Smooth muscle cell (in vitro differentiated cells): ENCODE measurements at regions not wholly inside any gene's neighbourhood (a gene's known extent, or its start where the extent isn't known, plus 50 kb on each side); places are given as distances from the start of the nearest gene placed in this dataset.

Experiments
- DNase-seq: peaks from one replicate; lab custom pipeline; 2025; ENCODE audit not compliant: unreplicated experiment; lab: John Stamatoyannopoulos, UW
- H2AFZ ChIP-seq: fragments of 200-600 bp; sonication (generic); 2 replicates; pipeline ENCODE4 v1.6.0; 2016; ENCODE audit warnings: antibody characterized with exemption, low read depth, mild to moderate bottlenecking
- H3F3A ChIP-seq: fragments of 200-600 bp; sonication (generic); 2 replicates; pipeline ENCODE4 v1.6.0; 2017; ENCODE audit warnings: antibody characterized with exemption, low read depth
- H3K27ac ChIP-seq: fragments of 200-600 bp; sonication (generic); 2 replicates; pipeline ENCODE4 v1.5.1; 2016; ENCODE audit warnings: low read depth, mild to moderate bottlenecking
- H3K27me3 ChIP-seq: fragments of 200-600 bp; sonication (generic); 2 replicates; pipeline ENCODE4 v1.6.1; 2016; ENCODE audit warnings: low read depth, mild to moderate bottlenecking
- H3K36me3 ChIP-seq: fragments of 200-600 bp; sonication (generic); 2 replicates; pipeline ENCODE4 v1.5.1; 2016; ENCODE audit warnings: low read depth
- H3K4me1 ChIP-seq: fragments of 200-600 bp; sonication (generic); 2 replicates; pipeline ENCODE4 v1.5.1; 2016; ENCODE audit warnings: low read depth
- H3K4me2 ChIP-seq: fragments of 200-600 bp; sonication (generic); 2 replicates; pipeline ENCODE4 v1.6.0; 2016; ENCODE audit warnings: mild to moderate bottlenecking
- H3K4me3 ChIP-seq: fragments of 200-600 bp; sonication (generic); 2 replicates; pipeline ENCODE4 v1.5.1; 2016; ENCODE audit warnings: mild to moderate bottlenecking
- H3K79me2 ChIP-seq: fragments of 200-600 bp; sonication (generic); 2 replicates; pipeline ENCODE4 v1.6.0; 2016; ENCODE audit warnings: low read depth, mild to moderate bottlenecking
- H3K9ac ChIP-seq: fragments of 200-600 bp; sonication (generic); 2 replicates; pipeline ENCODE4 v1.6.0; 2016; ENCODE audit warnings: low read depth
- H3K9me3 ChIP-seq: fragments of 200-600 bp; sonication (generic); replicated peaks from 2 replicates; pipeline ENCODE4 v1.5.1; 2016; ENCODE audit warnings: low read depth
- H4K20me1 ChIP-seq: fragments of 200-600 bp; sonication (generic); 2 replicates; pipeline ENCODE4 v1.6.0; 2016; ENCODE audit warnings: low read depth
- WGBS: methylation state at CpG from one replicate; pipeline ENCODE4 v1.1.7; 2016; ENCODE audit warnings: low lambda C conversion rate; 5-methylcytosine and 5-hydroxymethylcytosine counted together
- TF ChIP-seq, protein P1 (sequence below): fragments of 200-600 bp; sonication (generic); IDR thresholded peaks from 2 replicates; pipeline ENCODE4 v1.5.1; 2017; ENCODE audit warnings: borderline replicate concordance, mild to moderate bottlenecking, antibody characterized with exemption; ENCODE audit not compliant: insufficient read depth, poor library complexity, severe bottlenecking

DNA sequence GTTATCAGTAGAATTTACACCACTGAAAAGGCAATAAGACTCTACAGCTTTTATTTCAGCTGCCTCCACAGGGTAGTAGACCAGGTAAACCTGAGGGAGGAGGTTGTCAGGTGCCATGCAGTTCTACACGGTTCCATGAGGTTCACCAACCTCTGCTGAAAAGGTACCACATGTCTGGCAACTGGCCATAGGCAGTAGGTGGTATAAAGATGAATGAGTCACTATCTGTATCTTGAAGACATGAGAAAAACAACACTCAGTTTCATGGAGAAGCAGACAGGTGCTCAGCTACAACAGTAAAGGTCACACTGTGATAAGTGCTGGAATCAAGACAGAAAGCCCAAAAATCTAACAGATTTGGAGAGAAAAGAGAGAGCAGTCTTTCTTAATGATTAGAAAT lies 145.4 kb downstream of the PTGER3 start:
- no peak for DNase-seq
- no peak overlapping the region for H3K4me3 ChIP-seq
- TF ChIP-seq, protein P1, sequence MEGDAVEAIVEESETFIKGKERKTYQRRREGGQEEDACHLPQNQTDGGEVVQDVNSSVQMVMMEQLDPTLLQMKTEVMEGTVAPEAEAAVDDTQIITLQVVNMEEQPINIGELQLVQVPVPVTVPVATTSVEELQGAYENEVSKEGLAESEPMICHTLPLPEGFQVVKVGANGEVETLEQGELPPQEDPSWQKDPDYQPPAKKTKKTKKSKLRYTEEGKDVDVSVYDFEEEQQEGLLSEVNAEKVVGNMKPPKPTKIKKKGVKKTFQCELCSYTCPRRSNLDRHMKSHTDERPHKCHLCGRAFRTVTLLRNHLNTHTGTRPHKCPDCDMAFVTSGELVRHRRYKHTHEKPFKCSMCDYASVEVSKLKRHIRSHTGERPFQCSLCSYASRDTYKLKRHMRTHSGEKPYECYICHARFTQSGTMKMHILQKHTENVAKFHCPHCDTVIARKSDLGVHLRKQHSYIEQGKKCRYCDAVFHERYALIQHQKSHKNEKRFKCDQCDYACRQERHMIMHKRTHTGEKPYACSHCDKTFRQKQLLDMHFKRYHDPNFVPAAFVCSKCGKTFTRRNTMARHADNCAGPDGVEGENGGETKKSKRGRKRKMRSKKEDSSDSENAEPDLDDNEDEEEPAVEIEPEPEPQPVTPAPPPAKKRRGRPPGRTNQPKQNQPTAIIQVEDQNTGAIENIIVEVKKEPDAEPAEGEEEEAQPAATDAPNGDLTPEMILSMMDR, result no peak
- WGBS, result 81% methylated on average over 1 of the region's 1 CpG
- no peaks in the 10 kb centered on the region for H3K4me1 ChIP-seq
- no peak overlapping the region for H2AFZ ChIP-seq
- H3K9me3 ChIP-seq, result no peaks in the 10 kb centered on the region
- H3K36me3 ChIP-seq, result no peaks in the 10 kb centered on the region
- no peak overlapping the region for H3K27ac ChIP-seq
- H4K20me1 ChIP-seq, result no peaks in the 10 kb centered on the region
- no peak overlapping the region for H3K4me2 ChIP-seq
- H3K79me2 ChIP-seq, result no peaks in the 10 kb centered on the region
- H3F3A ChIP-seq, result no peaks in the 10 kb centered on the region
- H3K27me3 ChIP-seq, result no peaks in the 10 kb centered on the region
- no peak overlapping the region for H3K9ac ChIP-seq

DNA sequence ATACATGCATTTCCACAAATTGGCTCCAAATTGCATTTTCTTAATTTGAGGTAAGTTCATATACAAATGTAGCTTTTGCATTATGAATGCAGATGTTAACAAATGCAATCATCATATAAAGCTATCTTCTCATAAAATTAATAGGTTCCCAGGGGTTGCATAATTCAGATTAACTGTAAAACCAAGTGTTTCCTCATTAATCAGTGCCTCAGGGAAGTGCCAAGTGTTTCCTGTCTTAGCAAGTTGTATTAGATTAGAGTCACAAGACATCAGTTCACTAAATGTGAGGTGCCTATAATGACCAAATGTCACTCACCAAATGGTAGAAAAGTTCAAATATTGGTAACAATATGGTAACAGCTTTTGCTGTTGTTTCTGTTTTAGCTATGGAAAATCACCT lies 140.8 kb downstream of the PTGER3 start:
- Histone ChIP-seq H3K9ac (no peak overlapping the region), H3K36me3 (no peaks in the 10 kb centered on the region), H3K4me2 (no peak overlapping the region), H4K20me1 (no peaks in the 10 kb centered on the region), H3K9me3 (no peaks in the 10 kb centered on the region), H3F3A (no peaks in the 10 kb centered on the region), H3K27me3 (no peaks in the 10 kb centered on the region), H3K79me2 (no peaks in the 10 kb centered on the region), H3K4me3 (no peak overlapping the region), H2AFZ (no peak overlapping the region), H3K27ac (no peak overlapping the region), H3K4me1 (no peaks in the 10 kb centered on the region)
- TF ChIP-seq, protein P1, result no peak
- no peak for DNase-seq

DNA sequence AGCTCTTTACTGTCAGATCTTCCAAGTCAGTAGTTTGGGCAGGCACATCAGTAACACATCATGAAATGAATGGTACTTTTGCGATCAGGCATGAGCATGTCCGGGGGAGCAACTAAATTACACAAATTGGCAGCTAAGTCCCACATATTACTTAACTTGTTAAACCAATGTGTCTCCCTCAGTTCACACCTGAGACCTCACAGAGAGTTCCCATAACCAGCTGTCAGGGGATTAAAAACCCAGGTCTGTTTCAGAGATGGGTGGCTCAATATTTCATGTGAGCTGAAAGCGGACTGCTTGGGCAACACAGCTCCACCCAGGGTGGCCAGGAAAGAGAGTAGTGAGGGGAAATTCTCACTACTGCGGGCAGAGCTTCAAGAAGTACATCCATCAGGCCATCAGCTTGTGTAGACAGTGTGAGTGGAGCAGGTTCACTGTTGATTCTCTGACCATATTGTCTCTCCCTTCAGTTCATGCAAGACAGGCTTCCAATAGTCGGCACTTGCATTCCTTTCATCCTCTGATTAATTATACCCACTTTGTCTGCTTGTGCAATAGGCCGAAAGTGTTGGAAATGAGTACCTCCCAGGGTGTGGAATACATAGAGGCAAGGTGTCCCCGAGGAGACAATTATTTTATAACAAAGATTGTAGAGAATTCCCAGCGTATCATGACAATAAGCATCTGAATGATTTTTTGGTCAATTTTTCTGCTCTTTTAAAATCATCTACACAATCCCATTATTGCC lies 139.9 kb downstream of the PTGER3 start:
- Histone ChIP-seq H3K4me1 (no peaks in the 10 kb centered on the region), H3K79me2 (no peaks in the 10 kb centered on the region), H3K36me3 (no peaks in the 10 kb centered on the region), H3K27me3 (no peaks in the 10 kb centered on the region), H2AFZ (no peak overlapping the region), H3K4me3 (no peak overlapping the region), H4K20me1 (no peaks in the 10 kb centered on the region), H3K9me3 (no peaks in the 10 kb centered on the region), H3F3A (no peaks in the 10 kb centered on the region), H3K9ac (no peak overlapping the region), H3K4me2 (no peak overlapping the region), H3K27ac (no peak overlapping the region)
- no peak for DNase-seq
- TF ChIP-seq, protein P1, result no peak
- 90% methylated on average over 8 of the region's 8 CpGs for WGBS

DNA sequence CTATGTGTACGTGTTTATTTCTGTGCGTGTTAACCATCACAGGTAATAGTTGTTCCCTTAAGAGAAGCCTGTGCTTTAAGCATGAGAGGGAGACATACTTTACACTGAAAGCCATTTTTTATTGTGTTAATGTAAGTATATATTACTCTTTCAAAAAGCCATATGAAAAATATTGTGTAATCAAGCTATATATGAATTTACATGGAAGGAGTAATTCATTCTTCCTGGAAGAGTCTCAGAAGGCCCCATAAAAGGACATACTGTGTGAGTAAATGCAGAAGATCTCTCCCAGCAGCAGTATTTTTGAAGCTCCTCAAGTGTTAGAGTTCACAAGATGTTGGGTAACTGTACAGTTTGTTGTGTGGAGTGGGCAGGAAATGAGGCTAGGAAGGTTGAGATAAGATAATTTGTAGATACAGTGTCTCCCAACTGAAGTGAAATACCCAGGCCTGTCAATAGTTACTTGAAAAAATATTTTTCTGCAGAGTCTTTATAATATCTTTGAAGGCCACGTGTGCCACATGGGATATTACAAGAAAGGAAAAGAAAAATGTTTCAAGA lies 138.3 kb downstream of the PTGER3 start:
- no peak overlapping the region for H3K9ac ChIP-seq
- no peaks in the 10 kb centered on the region for H4K20me1 ChIP-seq
- H3K36me3 ChIP-seq, result no peaks in the 10 kb centered on the region
- TF ChIP-seq, protein P1, result no peak
- no peak overlapping the region for H3K4me3 ChIP-seq
- H3K9me3 ChIP-seq, result no peaks in the 10 kb centered on the region
- 86% methylated on average over 3 of the region's 3 CpGs for WGBS
- H3K27me3 ChIP-seq, result no peaks in the 10 kb centered on the region
- H3K4me1 ChIP-seq, result no peaks in the 10 kb centered on the region
- DNase-seq, result no peak
- H3K79me2 ChIP-seq, result no peaks in the 10 kb centered on the region
- H3K4me2 ChIP-seq, result no peak overlapping the region
- H3F3A ChIP-seq, result no peaks in the 10 kb centered on the region
- no peak overlapping the region for H3K27ac ChIP-seq
- no peak overlapping the region for H2AFZ ChIP-seq
